GM12873 (cell line): ENCODE measurements at regions not wholly inside any gene's neighbourhood (a gene's known extent, or its start where the extent isn't known, plus 50 kb on each side); places are given as distances from the start of the nearest gene placed in this dataset.

Experiments
- TF ChIP-seq, protein P1 (sequence below): IDR thresholded peaks from 2 replicates; pipeline ENCODE4 v1.5.1; 2012; ENCODE audit warnings: low read depth, mild to moderate bottlenecking, moderate library complexity, low read length, control low read depth; ENCODE audit not compliant: insufficient read depth; ENCODE audit errors: missing control alignments

DNA sequence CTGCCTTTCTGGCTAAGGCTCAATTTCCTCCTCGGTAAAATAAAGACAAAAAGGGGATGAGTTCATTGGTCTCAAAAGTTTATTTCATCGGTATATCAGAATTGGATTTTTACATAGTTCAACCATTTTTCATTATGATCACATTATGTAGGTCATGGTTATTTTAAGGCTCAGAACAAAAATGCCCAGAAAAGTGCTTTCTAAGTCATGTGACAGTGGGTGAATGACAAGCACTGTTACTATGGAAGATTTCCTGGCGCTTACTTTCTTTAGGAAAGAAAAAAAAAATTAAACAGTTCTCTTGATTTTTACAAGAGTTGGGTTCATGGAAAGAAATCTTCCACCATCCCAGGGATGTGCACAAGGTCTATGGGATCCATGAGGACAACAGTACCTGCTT lies 117.9 kb upstream of the CES5A start:
- TF ChIP-seq, protein P1, sequence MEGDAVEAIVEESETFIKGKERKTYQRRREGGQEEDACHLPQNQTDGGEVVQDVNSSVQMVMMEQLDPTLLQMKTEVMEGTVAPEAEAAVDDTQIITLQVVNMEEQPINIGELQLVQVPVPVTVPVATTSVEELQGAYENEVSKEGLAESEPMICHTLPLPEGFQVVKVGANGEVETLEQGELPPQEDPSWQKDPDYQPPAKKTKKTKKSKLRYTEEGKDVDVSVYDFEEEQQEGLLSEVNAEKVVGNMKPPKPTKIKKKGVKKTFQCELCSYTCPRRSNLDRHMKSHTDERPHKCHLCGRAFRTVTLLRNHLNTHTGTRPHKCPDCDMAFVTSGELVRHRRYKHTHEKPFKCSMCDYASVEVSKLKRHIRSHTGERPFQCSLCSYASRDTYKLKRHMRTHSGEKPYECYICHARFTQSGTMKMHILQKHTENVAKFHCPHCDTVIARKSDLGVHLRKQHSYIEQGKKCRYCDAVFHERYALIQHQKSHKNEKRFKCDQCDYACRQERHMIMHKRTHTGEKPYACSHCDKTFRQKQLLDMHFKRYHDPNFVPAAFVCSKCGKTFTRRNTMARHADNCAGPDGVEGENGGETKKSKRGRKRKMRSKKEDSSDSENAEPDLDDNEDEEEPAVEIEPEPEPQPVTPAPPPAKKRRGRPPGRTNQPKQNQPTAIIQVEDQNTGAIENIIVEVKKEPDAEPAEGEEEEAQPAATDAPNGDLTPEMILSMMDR, result no peak

DNA sequence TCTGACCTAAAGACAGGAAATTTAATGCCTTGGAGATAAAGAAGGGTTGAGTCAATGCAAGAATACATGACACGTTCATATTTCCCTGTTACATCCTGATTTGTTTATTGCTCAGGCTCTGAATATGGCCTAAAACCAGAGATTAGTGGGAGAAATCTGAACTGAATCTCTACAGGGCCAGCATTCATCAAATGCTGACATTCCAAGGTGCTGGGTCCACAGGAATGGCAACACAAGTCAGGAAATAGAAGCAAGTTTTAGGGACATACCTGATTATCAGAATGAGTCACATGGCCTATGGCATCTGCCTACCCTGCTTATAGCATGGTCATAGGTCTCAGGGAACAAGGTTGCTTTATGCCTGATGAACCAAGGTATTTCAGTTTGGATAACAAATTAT lies 117.4 kb upstream of the CES5A start:
- TF ChIP-seq, protein P1, result no peak

DNA sequence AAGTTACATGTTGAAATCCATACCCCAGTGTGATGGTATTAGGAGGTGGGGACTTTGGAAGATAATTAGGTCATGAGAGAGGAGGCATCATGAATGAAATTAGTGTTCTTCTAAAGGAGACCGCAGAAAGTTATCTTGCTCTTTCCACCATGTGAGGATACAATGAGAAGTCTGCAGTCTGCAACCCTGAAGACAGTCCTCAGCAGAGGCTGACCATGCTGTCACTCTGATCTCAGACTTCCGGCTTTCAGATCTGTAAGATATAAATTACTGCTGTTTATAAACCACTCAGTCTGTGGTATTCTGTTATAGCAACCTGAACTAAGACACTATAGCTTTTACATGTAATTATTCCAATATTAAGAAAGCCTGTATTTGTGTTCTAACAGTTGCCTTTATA lies 116.7 kb upstream of the CES5A start:
- TF ChIP-seq, protein P1, result no peak

DNA sequence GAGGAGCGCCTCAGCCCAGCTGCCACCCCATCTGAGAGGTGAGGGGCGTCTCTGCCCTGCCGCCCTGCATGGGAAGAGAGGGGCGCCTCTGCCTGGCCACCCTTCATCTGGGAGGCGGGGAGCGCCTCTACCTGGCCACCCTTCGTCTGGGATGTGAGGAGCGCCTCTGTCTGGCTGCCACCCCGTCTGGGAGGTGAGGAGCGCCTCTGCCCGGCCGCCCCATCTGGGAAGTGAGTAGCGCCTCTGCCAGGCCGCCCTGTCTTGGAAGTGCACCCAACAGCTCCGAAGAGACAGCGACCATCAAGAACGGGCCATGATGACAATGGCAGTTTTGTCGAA lies 114.4 kb upstream of the CES5A start:
- TF ChIP-seq, protein P1, result no peak

DNA sequence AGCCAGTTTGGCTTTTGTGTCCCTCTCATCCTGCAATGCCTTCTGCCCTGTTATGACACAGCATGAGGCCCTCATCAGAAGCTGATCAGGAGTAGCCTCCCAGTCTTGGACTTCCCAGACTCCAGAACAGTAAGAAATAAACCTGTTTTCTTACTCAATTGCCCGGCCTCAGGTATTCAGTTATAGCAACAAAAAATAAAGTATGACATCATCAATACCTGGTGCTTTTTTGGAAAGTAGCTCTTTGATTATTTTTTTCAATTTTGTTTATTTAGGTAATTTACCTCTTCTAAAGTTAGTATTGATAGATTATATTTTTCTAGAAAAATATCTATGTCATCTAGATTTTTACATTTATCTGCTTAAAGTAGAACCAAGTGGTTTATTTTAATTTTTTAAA lies 112.8 kb upstream of the CES5A start:
- TF ChIP-seq, protein P1, result no peak

DNA sequence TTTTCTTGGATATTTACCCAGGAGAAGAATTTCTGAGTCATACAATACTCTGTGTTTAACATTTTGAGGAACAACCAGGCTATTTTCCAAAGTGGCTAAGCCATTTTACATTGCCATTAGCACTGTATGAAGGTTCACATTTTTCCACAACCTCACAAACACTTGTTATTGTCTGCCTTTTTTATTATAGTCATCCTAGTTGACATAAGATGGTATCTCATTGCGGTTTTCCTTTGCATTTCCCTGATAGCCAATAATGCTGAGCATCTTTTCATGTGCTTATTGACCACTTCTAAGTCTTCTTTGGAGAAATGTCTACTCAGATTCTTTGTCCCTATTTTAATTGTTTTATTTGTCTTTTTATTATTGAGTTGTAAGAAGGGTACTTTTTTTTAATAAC lies 107.4 kb upstream of the CES5A start:
- TF ChIP-seq, protein P1, result no peak

DNA sequence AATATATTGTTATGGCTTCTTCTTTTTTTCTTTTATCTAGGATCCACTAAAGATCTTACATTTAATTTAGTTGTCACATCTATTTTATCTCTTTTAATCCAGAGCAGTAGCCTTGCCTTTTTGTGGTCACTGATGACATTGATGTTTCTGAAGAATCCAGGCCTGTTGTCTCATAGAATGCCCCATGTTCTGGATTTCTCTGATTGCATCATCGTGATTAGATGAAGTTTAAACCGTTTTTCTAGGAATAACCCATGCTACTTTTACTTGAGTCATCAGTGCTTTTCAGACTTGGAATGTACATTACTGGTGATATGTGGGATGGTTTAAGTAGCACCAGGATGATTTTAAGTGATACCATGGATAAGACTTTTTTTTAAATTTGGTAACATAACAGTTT lies 106.4 kb upstream of the CES5A start:
- TF ChIP-seq, protein P1, result no peak

DNA sequence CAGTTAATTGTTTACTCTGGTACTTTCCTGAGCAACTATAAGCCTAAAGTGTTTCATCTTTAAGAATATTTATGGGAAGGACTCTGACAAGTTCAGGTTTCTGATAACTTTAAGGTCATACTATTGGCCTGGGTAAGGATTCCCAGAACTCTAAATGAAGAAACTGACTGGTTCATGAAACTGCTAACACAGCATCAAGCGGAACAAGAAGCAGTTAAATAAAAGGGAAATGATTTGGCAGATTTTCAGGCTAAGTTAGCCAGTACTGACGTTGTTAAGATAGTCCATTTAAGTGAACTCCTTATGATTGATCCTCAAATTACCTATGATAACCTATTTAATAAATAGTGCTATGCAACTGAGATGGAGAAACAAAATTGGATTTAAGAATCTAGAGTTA lies 101.6 kb upstream of the CES5A start:
- TF ChIP-seq, protein P1, result no peak
